ENCODE measurements at regions not wholly inside any gene's neighbourhood (a gene's known extent, or its start where the extent isn't known, plus 50 kb on each side); places are given as distances from the start of the nearest gene placed in this dataset.

DNA sequence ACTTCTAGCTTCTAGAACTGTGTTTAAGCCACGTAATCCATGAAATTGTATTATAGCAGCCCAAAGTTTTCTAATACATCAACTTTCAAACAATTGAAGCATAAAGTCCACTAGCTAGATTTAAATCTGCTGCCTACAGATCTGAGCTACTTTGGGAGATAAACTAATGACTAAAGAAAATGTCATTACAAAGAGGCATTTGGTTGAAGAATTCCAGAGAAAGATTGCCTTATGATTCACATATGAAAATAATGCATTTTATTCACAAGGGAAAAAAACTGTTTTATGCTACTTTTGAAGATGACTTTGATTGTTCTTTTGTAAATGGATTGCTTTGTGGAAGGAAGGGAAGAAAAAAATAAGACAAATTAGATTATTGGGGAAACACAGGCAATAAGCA lies 124.1 kb upstream of the SLIT2 start:
- intact Hi-C loops (cut with DNase I) = no loop called here
- WGBS, 3 donors = 89 to 95% (median 94%) methylated on average over 1 of the region's 1 CpG
- TF ChIP-seq, protein P1, sequence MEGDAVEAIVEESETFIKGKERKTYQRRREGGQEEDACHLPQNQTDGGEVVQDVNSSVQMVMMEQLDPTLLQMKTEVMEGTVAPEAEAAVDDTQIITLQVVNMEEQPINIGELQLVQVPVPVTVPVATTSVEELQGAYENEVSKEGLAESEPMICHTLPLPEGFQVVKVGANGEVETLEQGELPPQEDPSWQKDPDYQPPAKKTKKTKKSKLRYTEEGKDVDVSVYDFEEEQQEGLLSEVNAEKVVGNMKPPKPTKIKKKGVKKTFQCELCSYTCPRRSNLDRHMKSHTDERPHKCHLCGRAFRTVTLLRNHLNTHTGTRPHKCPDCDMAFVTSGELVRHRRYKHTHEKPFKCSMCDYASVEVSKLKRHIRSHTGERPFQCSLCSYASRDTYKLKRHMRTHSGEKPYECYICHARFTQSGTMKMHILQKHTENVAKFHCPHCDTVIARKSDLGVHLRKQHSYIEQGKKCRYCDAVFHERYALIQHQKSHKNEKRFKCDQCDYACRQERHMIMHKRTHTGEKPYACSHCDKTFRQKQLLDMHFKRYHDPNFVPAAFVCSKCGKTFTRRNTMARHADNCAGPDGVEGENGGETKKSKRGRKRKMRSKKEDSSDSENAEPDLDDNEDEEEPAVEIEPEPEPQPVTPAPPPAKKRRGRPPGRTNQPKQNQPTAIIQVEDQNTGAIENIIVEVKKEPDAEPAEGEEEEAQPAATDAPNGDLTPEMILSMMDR (IDR thresholded peaks at IDR 0.05) = no peak
- no peak for TF ChIP-seq EP300 (IDR thresholded peaks at IDR 0.05)
- TF ChIP-seq POLR2A (IDR thresholded peaks at IDR 0.05) = no peak

DNA sequence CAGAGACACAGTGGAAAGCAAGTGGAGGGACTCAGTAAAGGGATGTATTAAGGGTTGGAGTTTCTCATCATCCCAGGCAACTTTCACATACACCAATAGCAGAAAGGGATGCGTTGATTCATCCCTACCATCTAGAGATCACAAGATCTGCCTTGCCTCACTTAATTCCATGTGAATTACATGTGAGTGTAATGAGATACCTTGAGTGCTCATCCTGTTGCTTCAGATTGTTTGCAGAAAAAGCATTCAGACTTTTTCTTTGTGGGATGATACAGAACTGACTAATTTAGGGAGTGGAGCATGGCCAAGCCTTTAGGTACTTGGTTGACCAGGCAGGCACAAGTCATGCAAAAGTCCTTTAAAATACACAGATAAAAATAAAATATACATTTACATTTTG lies 124.8 kb upstream of the SLIT2 start:
- H3K4me1 ChIP-seq (ENCODE audit: insufficient read depth) = no peaks in the 10 kb centered on the region
- H3K9me3 ChIP-seq = no peaks in the 10 kb centered on the region
- WGBS, 3 donors = 93 to 100% (median 95%) methylated on average over 1 of the region's 1 CpG
- DNase-seq = no peak
- TF ChIP-seq POLR2A (IDR thresholded peaks at IDR 0.05) (no peak), EP300 (IDR thresholded peaks at IDR 0.05) (no peak)
- TF ChIP-seq, protein P1 (IDR thresholded peaks at IDR 0.05) = no peak
- intact Hi-C loops (cut with DNase I) = no loop called here
- H3K4me3 ChIP-seq = no peak overlapping the region
- H3K36me3 ChIP-seq = no peaks in the 10 kb centered on the region
- no peak overlapping the region for H3K27ac ChIP-seq
- no peaks in the 10 kb centered on the region for H3K27me3 ChIP-seq

More for the DNA sequence above, 124.1 kb upstream of the SLIT2 start:
- DNase-seq = no peak
- H3K4me1 ChIP-seq (ENCODE audit: insufficient read depth) = no peaks in the 10 kb centered on the region
- H3K27me3 ChIP-seq = no peaks in the 10 kb centered on the region
- no peaks in the 10 kb centered on the region for H3K9me3 ChIP-seq
- H3K4me3 ChIP-seq = no peak overlapping the region
- no peak overlapping the region for H3K27ac ChIP-seq
- H3K36me3 ChIP-seq = no peaks in the 10 kb centered on the region

DNA sequence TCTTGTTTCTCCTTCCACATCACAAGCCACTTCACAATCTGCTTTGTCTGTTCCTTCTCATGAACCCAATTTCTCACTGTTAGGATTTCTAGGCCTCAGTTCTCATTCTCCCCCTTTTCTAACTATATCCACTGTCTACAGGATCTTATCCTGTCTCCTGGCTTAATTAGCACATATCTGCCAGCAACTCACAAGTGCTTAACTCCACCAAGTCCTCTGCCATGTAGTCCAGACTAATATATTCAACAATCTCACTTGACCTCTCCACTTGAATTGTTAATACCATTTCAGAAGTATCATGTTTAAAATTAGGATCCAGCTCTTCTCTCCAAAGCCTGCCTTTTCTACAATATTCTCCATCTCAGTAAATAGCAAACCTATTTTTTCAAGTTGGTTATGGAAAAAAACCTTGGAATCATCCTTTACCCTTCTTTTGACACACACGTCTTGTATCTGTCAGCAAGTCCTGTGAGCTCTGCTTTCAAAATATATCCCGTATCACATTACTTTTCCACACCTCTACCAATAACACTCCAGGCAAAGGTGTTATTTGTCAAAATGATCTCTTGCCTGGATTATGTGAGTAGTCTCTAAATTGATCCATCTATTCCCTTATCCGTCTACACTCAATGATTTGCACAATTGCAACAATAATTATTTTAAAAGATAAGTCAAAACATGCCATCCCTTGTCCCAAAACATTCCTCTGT lies 127.2 kb upstream of the SLIT2 start:
- intact Hi-C loops (cut with DNase I) = no loop called here

DNA sequence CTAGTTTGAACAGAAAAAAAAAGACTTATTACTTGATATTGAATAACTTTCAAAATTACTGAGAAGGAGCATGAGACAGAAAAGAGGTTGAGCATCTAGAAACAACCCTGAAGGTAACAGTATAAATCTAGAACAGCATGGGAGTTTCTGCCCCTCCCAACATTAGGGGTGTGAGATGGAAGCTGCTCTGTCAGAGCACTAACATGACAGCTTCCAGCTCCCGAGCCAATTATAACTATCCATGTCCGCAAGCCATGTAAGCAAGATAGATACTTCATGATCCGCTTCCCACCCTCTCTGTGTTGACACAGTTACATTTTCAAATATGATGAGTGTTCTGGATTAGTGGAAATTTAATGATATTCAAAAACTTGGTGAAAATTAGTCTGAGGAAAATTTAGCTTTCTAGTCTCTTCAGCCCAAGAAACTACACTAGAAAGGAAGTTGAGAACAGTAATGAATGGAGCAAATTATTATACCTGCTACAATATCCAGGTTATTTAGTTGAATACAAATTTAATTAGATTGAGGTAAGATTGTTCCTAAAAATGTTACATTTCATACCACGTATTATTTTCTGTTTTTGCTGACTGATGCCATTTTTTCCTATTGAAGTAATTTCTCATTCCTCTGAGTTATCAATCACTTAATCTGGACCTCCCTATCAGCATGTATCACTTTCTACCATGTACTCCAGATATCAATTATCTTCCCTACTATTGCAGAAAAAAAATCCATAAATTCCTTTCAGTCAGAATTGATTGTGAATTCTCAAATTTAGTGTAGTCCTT lies 129.3 kb upstream of the SLIT2 start:
- Histone ChIP-seq H3K27me3 (no peaks in the 10 kb centered on the region), H3K36me3 (no peaks in the 10 kb centered on the region), H3K4me3 (no peak overlapping the region), H3K27ac (no peak overlapping the region), H3K9me3 (no peaks in the 10 kb centered on the region), H3K4me1 (ENCODE audit: insufficient read depth) (no peaks in the 10 kb centered on the region)
- WGBS, 3 donors = 87 to 91% (median 87%) methylated on average over 4 of the region's 4 CpGs
- TF ChIP-seq, protein P1 (IDR thresholded peaks at IDR 0.05) = no peak
- TF ChIP-seq EP300 (IDR thresholded peaks at IDR 0.05) (no peak), POLR2A (IDR thresholded peaks at IDR 0.05) (no peak)
- DNase-seq = no peak
- intact Hi-C loops (cut with DNase I) = no loop called here

More for the DNA sequence above, 127.2 kb upstream of the SLIT2 start:
- DNase-seq = no peak
- Histone ChIP-seq H3K27ac (no peak overlapping the region), H3K36me3 (no peaks in the 10 kb centered on the region), H3K9me3 (no peaks in the 10 kb centered on the region), H3K27me3 (no peaks in the 10 kb centered on the region), H3K4me3 (no peak overlapping the region), H3K4me1 (ENCODE audit: insufficient read depth) (no peaks in the 10 kb centered on the region)
- WGBS, 3 donors = 80 to 85% (median 80%) methylated on average over 3 of the region's 3 CpGs
- TF ChIP-seq EP300 (IDR thresholded peaks at IDR 0.05) (no peak), POLR2A (IDR thresholded peaks at IDR 0.05) (no peak)
- TF ChIP-seq, protein P1 (IDR thresholded peaks at IDR 0.05) = no peak
